ENCODE measurements at regions not wholly inside any gene's neighbourhood (a gene's known extent, or its start where the extent isn't known, plus 50 kb on each side); places are given as distances from the start of the nearest gene placed in this dataset.
"Not testable (repeated sequence)": the region's sequence is repeated elsewhere in the genome, so short reads cannot be mapped to it uniquely, and the experiment has no call there.

GRCh38 chr2:237212356-237213279 is 126.9 kb downstream of the COPS8 start:
- H3K36me3 Mint-ChIP-seq, H3K27ac Mint-ChIP-seq, H3K4me1 Mint-ChIP-seq: not testable (repeated sequence)

GRCh38 chr2:237213315-237214022 is 127.8 kb downstream of the COPS8 start:
- H3K36me3 Mint-ChIP-seq: no peaks in the 10 kb centered on the region
- H3K27me3 Mint-ChIP-seq: no peaks in the 10 kb centered on the region
- H3K27ac Mint-ChIP-seq: no peak overlapping the region
- no peaks in the 10 kb centered on the region for H3K9me3 Mint-ChIP-seq
- H3K4me3 Mint-ChIP-seq: no peak overlapping the region
- no peaks in the 10 kb centered on the region for H3K4me1 Mint-ChIP-seq

More at GRCh38 chr2:237212356-237213279, 126.9 kb downstream of the COPS8 start:
- H3K9me3 Mint-ChIP-seq, H3K27me3 Mint-ChIP-seq, H3K4me3 Mint-ChIP-seq: not testable (repeated sequence)

GRCh38 chr2:237214030-237214675 is 128.5 kb downstream of the COPS8 start:
- no peaks in the 10 kb centered on the region for H3K4me1 Mint-ChIP-seq

GRCh38 chr2:237214963-237215362 is 129.3 kb downstream of the COPS8 start:
- Mint-ChIP-seq H3K27me3 (no peaks in the 10 kb centered on the region), H3K4me1 (no peaks in the 10 kb centered on the region), H3K9me3 (no peaks in the 10 kb centered on the region)

More at GRCh38 chr2:237214030-237214675, 128.5 kb downstream of the COPS8 start:
- Mint-ChIP-seq H3K27ac (no peak overlapping the region), H3K4me3 (no peak overlapping the region), H3K36me3 (no peaks in the 10 kb centered on the region), H3K27me3 (no peaks in the 10 kb centered on the region), H3K9me3 (no peaks in the 10 kb centered on the region)

GRCh38 chr2:237217995-237218616 is 132.4 kb downstream of the COPS8 start:
- H3K27ac Mint-ChIP-seq: no peak overlapping the region
- H3K36me3 Mint-ChIP-seq: no peaks in the 10 kb centered on the region

More at GRCh38 chr2:237214963-237215362, 129.3 kb downstream of the COPS8 start:
- Mint-ChIP-seq H3K36me3 (no peaks in the 10 kb centered on the region), H3K27ac (no peak overlapping the region), H3K4me3 (no peak overlapping the region)

GRCh38 chr2:237218756-237219155 is 133.1 kb downstream of the COPS8 start:
- Mint-ChIP-seq H3K27ac (no peak overlapping the region), H3K4me3 (no peak overlapping the region), H3K27me3 (peaks cover 3% of the 10 kb centered on the region), H3K36me3 (no peaks in the 10 kb centered on the region), H3K4me1 (no peaks in the 10 kb centered on the region), H3K9me3 (no peaks in the 10 kb centered on the region)

More at GRCh38 chr2:237217995-237218616, 132.4 kb downstream of the COPS8 start:
- H3K4me3 Mint-ChIP-seq: no peak overlapping the region
- peaks cover 3% of the 10 kb centered on the region for H3K27me3 Mint-ChIP-seq
- H3K4me1 Mint-ChIP-seq: no peaks in the 10 kb centered on the region
- no peaks in the 10 kb centered on the region for H3K9me3 Mint-ChIP-seq

GRCh38 chr2:237219826-237220225 is 134.1 kb downstream of the COPS8 start:
- H3K4me1 Mint-ChIP-seq: no peaks in the 10 kb centered on the region
- no peaks in the 10 kb centered on the region for H3K36me3 Mint-ChIP-seq

GRCh38 chr2:237221443-237221842 is 135.8 kb downstream of the COPS8 start:
- H3K4me1 Mint-ChIP-seq: no peaks in the 10 kb centered on the region
- no peaks in the 10 kb centered on the region for H3K36me3 Mint-ChIP-seq
- no peak overlapping the region for H3K27ac Mint-ChIP-seq
- peaks cover 3% of the 10 kb centered on the region for H3K27me3 Mint-ChIP-seq
- H3K4me3 Mint-ChIP-seq: no peak overlapping the region
- no peaks in the 10 kb centered on the region for H3K9me3 Mint-ChIP-seq

More at GRCh38 chr2:237219826-237220225, 134.1 kb downstream of the COPS8 start:
- Mint-ChIP-seq H3K4me3 (no peak overlapping the region), H3K27me3 (peaks cover 3% of the 10 kb centered on the region), H3K9me3 (no peaks in the 10 kb centered on the region), H3K27ac (no peak overlapping the region)

- Mint-ChIP-seq H3K4me3 (no peak overlapping the region), H3K27ac (no peak overlapping the region), H3K36me3 (no peaks in the 10 kb centered on the region)
Measured at GRCh38 chr2:237222178-237222577, 136.5 kb downstream of the COPS8 start.

GRCh38 chr2:237222601-237223041 is 136.9 kb downstream of the COPS8 start:
- Mint-ChIP-seq H3K27me3 (peaks cover 3% of the 10 kb centered on the region), H3K27ac (no peak overlapping the region), H3K4me3 (no peak overlapping the region), H3K4me1 (no peaks in the 10 kb centered on the region), H3K36me3 (no peaks in the 10 kb centered on the region), H3K9me3 (no peaks in the 10 kb centered on the region)

More at GRCh38 chr2:237222178-237222577, 136.5 kb downstream of the COPS8 start:
- no peaks in the 10 kb centered on the region for H3K4me1 Mint-ChIP-seq
- peaks cover 3% of the 10 kb centered on the region for H3K27me3 Mint-ChIP-seq
- no peaks in the 10 kb centered on the region for H3K9me3 Mint-ChIP-seq

- H3K9me3 Mint-ChIP-seq: no peaks in the 10 kb centered on the region
- H3K4me1 Mint-ChIP-seq: no peaks in the 10 kb centered on the region
- H3K27ac Mint-ChIP-seq: no peak overlapping the region
- H3K4me3 Mint-ChIP-seq: no peak overlapping the region
- peaks cover 7% of the 10 kb centered on the region for H3K27me3 Mint-ChIP-seq
- H3K36me3 Mint-ChIP-seq: no peaks in the 10 kb centered on the region
Measured at GRCh38 chr2:237223201-237223861, 137.6 kb downstream of the COPS8 start.

GRCh38 chr2:237227190-237227589 is 141.5 kb downstream of the COPS8 start:
- Mint-ChIP-seq H3K27ac (no peak overlapping the region), H3K4me1 (peaks cover 0 to 2% (median 0%) of the 10 kb centered on the region in 3 donors), H3K4me3 (no peak overlapping the region), H3K36me3 (no peaks in the 10 kb centered on the region), H3K27me3 (peaks cover 4% of the 10 kb centered on the region), H3K9me3 (peaks cover under 1 to 3% (median 2%) of the 10 kb centered on the region in 3 donors)

- no peak overlapping the region for H3K4me3 Mint-ChIP-seq
- no peaks in the 10 kb centered on the region for H3K36me3 Mint-ChIP-seq
- H3K4me1 Mint-ChIP-seq: peaks cover 0 to 2% (median 0%) of the 10 kb centered on the region in 3 donors
- H3K27ac Mint-ChIP-seq: no peak overlapping the region
- peaks cover 2 to 3% (median 3%) of the 10 kb centered on the region in 3 donors for H3K9me3 Mint-ChIP-seq
- peaks cover 9% of the 10 kb centered on the region for H3K27me3 Mint-ChIP-seq
Measured at GRCh38 chr2:237227592-237228280, 142.0 kb downstream of the COPS8 start.

- peaks cover 9% of the 10 kb centered on the region for H3K27me3 Mint-ChIP-seq
- no peak overlapping the region for H3K4me3 Mint-ChIP-seq
- H3K4me1 Mint-ChIP-seq: peaks cover 0 to 2% (median 0%) of the 10 kb centered on the region in 3 donors
- H3K9me3 Mint-ChIP-seq: peaks cover 2 to 5% (median 3%) of the 10 kb centered on the region in 3 donors
- H3K36me3 Mint-ChIP-seq: no peaks in the 10 kb centered on the region
- H3K27ac Mint-ChIP-seq: no peak overlapping the region
Measured at GRCh38 chr2:237228281-237228625, 142.6 kb downstream of the COPS8 start.
